Activated CD4-positive, alpha-beta T cell treated with anti-CD3 and anti-CD28 coated beads, Interleukin-2, amount 50 U/mL, for 24 hours (primary cell): ENCODE measurements at regions not wholly inside any gene's neighbourhood (a gene's known extent, or its start where the extent isn't known, plus 50 kb on each side); places are given as distances from the start of the nearest gene placed in this dataset.

ENCODE experiments used
- DNase-seq, 2 donors: peaks; one replicate each; pipeline ENCODE4 v3.0.0-alpha.2; 2020; ENCODE audit warnings: low read depth in 1 of 2, low spot score in 1 of 2

DNA sequence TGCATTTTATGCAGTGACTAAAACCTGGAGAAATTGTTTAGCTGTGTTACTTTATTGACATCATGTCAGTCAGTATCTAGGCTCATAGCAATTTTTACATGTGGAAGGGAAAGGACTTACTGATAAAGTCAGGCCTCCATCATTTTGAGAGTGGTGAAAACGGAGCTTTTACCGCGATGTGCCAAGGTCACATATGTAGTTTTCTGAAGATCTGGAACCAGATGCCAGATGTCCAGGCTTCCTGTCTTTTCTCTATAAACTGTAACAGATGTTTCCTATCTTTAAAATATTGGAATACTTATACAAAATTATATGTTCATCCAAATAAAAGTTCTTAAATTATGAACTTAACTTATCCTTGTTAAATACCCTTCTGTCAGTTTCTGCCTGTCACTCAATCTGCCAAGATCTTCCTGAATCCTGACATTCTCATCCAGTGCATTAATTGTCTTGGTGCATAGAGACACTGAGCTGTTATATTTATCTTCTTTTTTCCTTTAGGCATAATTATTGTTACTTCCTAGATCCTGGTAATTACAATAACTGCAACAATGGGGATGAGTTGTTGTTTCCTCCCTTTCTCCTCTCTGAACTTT is 1646.2 kb upstream of the TENM3 start:
- DNase-seq, result no peak

DNA sequence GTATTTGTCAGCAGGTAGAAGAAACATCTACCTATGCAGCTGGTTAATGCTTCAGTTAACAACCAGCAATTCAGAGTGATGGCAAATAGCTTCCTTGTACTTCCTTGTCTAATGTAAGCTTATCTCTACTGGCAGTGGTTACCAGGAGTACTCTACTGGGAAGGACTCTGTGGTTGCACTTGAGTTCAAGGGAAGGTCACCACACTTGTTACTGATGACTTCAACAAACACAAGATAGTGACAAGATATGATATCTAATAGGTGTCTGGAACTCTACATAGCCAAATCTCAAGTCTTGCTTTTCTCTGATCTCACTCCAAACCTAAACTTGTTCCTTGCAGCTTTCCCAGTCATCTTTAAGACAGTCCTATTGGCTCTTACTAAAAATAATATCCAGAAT is 1644.9 kb upstream of the TENM3 start:
- no peak for DNase-seq

DNA sequence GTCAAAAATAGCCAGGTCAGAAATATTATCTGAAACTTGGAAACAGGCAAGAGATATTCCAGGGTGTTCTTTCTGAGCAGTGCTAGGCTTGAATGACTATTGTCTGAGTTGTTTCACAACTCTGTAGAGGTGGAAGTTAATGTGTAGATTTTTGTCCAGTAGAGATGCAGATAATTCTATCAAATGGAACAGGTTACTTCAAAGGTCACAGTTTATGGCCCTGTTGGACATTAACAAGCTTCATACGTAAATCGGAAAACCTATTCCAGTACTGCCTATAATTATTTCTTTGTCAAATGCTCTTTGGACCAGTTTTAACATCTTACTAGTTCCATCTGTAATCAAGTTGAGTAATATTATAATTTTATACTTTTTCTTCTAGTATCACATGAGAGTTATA is 1639.4 kb upstream of the TENM3 start:
- DNase-seq, result no peak

DNA sequence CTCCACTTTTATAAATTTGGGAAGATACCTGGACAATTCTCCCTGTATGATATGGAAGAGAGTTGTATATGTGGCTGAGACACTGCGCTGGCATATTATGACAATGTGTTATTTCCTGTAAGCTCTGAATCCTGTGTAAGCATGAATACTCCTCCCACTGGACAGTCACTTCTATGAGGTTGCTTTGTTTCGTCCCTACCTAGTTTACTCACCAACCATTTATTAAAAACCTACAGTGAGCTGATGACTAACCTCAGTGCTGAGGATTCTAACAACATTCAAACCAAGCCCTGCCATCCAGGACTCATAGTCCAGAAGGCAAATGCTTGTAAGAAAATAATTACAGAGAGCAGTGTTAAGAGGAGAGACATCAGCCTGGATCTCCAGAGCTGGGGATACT is 1632.9 kb upstream of the TENM3 start:
- DNase-seq, result no peak

DNA sequence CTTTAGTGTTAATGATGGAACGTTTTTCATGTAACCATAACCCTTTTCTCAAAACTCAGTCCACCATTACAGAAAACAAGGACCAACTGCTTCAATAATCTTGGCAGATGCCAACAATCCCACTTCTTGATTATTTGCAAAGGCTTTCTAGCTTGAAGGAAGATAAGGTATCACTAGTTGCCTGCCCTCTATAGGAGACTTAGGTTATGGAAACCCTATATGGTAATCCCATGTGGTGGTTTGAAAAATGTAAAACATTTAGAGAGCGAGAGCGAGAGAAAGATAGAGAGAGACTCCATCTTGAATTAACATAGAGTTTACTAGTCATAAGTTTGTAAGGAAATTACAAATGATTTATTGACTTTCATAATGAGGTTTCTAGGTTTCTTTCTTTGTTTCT is 1627.5 kb upstream of the TENM3 start:
- DNase-seq, result no peak

DNA sequence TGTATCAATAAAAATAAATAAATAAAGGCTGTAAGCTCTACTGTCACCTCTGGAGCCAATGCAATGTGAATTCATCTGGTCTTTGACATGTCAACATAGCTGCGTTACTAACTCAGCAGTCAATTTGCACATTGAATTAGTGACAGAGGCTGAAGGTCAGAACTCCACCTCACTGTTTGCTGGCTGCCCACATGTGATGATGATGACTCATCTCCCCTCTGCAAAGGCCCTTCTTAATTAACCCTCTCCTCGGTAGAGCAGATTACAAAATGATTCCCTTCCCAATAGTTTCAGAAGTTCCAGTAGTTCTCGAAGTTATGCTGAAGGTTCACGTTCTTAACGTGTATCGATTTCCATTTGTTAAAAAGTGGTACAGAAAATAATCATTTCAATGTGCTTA is 1626.0 kb upstream of the TENM3 start:
- DNase-seq, result no peak

DNA sequence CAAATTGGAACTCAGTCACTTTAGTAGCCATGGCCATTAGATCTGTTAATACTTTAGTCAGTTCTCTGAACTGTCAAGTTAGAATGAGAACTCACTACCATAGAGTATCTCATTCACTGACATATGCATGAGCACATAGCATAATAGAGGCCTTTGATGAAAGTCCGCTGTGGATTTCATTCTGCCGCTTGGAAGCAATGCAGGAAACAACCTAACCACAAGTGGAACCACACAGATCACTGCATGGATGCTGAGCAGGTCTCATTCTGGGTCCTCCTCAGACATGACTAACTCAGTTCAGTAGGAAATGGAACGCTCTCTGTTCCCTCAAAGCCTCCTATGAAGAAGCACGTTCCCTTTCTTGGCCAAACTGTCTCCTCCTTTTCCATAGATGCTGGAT is 1624.8 kb upstream of the TENM3 start:
- no peak for DNase-seq

DNA sequence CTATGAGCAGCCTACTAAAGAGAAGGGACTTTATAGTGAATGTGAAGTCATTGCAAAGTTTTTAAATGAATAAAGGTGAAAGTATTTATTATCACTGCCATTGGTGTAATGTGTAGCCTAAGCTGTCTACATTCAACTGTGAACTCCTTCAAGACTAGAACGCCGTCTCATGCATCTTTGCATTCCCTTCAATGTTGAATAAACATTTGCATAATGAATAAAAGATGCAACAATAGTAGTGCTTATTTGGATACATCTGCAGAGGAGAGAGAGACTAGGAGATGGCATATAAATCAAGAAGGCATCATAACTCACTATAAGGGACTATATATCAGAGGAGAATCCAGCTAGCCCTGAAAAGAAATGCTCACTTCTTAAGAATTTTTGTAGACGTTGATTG is 1623.8 kb upstream of the TENM3 start:
- no peak for DNase-seq

DNA sequence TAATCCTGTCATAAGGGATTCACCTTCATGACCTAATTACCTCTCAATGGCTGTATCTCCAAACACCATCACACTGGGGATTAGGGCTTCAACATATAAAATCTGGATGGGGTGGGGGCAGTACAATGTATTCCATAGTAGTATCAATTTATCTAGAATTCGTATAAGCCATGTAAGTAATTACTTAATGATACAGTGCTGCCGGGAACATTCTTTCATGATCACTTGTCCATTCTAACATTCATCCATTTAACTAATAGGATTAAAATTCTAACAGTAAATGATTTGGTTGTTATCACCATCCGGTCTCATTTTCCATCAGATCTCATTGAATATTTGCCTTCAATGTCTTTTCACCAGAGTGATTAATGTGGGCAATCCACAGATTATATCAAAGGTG is 1620.9 kb upstream of the TENM3 start:
- DNase-seq, result no peak

DNA sequence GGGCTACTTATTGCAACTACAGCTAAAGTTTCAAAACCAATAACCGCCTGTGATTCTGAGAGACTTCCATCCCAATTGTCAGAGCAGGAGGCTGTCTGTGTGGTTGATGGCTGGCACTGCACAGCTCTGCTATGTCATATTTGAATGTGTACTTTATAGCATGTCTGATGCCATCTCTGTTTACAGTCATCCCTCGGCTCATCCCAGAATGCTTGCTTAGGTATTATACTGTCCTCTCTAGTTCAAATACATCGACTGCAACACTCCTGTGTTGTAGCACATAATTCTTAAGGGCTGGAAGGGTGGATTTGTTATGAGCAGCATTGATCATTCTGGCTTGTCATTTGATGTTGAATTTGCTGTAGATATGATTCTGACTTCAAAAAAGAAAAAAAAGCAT is 1617.5 kb upstream of the TENM3 start:
- DNase-seq, result no peak

DNA sequence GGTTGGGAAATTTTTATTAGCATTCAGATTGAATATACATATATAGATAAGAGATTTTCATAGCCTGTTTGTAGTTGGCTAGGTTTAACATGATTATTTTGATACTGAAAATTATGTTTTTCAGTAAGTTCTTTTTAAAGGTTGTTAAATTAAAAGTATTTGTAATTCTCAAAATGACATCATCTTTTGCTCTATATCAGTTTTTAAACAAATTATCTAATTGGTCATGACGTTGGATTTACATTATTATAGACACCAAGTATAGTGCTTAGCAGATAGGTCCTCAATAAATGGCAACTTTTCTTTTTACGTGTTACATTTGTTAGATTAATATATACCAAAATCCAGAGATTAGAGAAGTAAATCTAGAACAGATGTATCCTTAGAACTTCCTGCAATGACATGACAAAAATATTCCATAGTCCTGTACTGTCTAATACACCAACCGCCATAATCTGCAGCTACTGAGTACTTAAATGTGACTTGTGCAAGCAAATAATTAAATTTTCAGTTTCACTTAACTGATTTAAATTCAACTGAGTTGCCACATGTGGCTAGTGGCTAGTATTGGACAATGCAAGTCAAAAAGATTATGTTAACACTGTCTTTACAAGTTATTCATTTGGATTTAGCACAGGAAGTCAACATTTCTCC is 1613.1 kb upstream of the TENM3 start:
- DNase-seq, result no peak

DNA sequence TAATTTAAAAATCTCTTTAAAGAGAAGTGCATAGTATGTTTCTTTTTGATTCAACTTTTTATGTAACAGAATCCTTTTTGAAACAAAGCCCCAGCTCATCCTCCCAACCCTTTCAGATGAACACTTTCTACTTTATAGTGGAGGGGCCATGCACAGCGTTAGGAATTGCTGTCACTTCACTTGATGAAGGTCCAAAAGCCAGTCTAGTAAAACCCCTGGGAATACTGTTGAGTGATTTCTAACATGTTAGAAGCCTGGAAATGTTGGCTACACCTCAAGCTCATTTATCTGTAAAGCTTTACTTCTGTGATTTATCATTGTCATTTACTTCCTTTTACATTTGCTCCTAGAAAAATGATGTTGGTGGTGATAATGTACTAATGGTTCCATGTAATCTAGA is 1608.9 kb upstream of the TENM3 start:
- no peak for DNase-seq

DNA sequence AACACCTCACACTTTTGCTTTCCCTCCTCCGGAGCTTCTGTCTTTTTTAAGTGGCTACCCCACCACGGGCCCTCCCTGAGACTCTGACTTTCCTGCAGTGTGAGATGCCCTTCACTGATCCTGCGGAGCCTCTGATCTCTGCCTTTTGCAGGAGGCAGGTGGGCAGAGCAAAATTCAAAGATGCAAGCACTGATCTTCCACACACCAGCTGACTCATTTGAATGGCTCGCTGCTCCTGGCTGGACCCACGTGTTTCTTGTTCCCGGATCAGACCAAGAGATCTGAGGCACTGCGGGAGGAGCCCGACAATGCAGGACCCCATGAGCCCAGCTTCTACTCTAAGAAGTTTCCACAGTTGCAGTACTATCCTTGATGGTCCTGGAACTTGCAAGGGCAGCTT is 1607.9 kb upstream of the TENM3 start:
- no peak for DNase-seq

DNA sequence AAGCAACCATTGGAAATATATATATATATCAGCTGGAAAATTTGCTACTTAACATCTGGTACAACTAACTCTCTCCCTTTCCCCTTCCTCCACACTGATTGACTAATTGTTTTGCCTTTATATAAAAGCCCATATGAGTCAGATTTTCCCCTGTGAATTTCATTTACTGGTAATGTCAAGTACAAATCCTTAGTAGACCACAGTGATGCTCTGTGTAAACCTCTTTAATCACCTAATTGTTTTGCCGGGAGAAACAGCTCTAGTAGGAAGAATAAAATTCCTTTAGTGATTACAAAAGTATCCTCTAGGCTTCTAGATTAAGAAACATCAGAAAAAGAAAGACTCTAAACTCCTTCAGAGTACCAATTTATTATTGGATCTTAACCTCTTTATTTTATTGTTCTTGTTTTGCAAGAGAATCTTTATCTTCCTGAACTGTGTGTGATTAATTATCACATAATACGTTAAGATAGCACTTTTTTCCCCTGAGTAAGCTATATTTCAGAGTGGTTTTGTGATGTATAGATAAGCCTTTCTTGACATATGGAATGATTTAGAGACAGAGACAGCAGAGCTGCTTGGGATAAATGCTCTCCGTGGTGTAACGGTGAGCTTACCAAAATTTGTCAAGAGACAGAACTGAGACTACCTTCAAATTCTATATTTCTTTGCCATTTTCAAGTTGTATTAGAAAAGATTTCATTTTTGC is 1606.4 kb upstream of the TENM3 start:
- DNase-seq, result no peak

DNA sequence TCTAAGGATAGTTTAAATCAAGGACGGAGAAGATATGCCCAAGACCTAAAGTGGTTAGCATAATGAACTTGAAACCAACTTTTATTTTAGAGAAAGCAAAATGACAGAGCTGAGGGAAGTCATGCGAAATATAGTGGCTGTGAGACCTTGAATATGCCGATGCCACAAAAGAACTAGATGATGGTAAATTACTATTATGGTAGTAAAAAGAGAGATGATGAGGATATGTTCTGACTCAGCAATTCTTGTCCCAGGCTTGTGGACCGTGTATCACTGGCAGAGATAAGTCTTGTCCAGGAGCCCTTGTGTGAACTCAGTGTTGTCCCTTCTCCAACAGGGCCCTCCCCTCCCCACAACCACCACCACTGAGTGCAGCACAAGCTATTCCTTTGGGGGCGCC is 1605.6 kb upstream of the TENM3 start:
- no peak for DNase-seq

DNA sequence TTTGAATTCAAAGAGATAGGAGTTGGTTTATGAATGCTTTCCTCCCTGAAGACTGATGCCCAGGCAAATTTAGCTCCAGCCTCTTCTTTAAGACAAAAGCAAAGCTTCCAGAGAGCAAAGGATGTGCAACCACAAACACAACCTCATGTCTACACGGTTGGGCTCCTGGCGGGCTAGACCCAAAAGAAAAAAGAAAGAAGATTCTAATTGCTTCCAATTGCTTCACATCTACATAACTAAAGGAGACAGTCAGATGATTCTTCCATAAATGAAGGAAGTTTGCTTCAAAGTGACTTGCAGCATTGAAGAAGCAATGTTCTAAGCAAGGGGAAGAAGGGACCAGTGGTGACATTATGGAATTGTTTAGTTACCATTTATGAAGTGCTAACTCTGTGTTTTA is 1603.0 kb upstream of the TENM3 start:
- no peak for DNase-seq

DNA sequence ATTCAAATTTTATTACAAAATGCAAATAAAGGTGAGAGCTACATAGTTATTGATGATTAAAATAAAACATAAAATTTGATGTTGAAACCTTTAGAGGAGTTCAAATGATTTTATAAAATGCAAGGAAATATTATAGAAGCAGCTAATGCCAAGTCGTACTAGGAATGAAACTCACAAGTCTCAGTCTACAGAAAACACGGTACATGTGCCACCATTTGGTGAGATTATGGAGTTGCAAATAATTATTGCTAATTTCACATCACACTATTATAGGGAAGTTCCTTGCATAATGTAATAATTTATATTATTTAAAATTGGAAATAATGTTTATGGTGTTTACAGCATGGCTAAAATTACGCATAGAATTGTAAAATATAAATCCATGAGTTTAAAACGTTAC is 1601.7 kb upstream of the TENM3 start:
- DNase-seq, result no peak

DNA sequence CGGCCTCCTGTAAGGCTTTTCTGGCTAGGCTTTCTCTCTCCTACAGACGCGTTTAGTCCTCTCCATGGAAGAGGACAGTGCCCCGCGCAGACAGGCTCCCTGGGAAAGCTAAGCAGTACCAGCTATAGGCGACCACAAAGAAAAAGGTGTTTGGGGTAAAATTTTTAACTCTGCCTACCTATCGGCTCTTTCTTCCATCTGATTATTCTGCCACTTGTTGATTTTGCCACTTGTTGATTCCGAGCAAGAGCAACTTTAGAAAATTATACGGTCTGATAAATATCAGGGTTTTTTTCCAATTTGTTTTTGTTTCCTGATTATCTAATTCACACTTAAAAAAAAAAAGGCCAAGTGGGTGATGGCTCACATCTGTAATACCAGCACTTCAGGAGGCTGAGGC is 1600.5 kb upstream of the TENM3 start:
- no peak for DNase-seq

DNA sequence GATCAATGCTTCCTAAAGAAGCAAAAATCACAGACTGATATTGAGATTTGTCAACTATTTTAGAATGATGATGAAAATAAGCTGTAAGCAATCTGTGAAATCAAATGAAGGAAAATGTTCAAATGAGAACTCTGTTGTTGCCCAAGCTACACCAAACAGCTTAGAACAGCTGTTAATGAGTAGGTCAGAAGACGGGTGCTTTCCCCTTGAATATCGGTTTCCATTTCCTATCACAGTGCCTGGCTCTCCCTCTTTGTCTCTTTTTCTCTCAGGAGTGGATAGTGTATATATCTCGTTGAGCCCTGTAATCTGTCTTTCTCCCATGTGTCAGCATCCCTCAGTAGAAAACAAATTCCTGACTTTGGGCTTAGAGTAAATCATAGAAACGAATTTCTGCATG is 1592.9 kb upstream of the TENM3 start:
- DNase-seq, result no peak

DNA sequence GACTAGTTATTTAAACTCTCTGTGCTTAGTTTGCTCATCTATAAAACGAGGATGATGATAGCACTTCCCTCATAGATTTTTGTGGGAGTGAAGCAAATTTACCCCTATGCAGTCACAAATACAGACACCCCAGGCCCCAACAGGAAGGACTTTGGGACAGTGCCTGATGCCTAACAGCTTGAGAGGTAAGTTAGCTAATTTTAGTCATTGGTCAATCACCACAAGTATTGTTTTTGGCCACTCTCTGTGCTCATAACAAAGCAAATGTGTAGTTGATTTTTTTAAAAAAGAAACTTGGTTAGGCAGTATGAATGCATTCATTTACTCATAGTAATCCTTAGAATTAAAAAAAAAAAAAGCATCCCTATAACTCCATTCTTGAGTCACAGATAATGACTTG is 1590.7 kb upstream of the TENM3 start:
- no peak for DNase-seq

DNA sequence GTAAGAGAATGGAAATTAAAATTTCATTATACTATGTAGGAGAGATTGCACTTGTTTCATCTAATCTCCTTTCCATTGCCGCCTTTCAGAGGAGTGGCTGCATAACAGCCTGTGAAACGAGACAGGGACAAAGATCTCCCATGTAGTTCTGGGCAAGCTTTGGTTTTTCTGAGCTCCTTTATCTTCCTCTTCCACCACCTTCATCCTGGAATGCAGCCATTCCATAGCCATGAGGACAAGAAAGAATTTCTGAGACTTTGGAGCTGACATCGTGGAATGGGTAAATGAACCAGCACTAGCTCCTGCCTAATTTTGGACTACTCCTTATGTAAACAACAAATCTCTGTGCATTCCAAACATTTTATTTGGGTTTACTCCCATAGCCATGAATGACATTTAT is 1587.3 kb upstream of the TENM3 start:
- DNase-seq, result no peak

DNA sequence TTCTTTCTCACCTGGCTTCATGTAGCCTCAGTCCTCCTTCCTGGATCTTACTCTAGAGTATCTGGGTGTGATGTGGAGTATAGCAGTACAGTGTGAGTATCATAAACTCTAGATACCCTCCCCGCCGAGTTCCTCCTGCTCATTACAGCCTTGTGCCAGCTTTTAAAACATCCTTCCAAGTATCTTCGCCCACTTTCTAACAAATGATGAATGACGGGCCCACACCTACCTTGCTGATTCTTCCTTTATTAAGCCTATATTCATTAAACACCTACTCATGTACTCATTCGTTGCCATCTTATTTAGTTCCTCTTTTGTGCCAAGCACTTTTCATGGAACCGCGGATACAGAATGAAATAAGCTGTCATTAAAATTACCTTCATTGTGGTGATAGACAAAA is 1585.3 kb upstream of the TENM3 start:
- no peak for DNase-seq
